ENCODE measurements at regions not wholly inside any gene's neighbourhood (a gene's known extent, or its start where the extent isn't known, plus 50 kb on each side); places are given as distances from the start of the nearest gene placed in this dataset.

GRCh38 chr5:12242950-12243888 lies 339.0 kb upstream of the CTNND2 start:
- TF ChIP-seq EZH2 (IDR thresholded peaks at IDR 0.05; ENCODE audit: low read depth, unreplicated experiment) = no peak
- TF ChIP-seq JUNB (IDR thresholded peaks at IDR 0.05; ENCODE audit: unreplicated experiment) = no peak
- TF ChIP-seq CTCF (conservative IDR thresholded peaks at IDR 0.05; ENCODE audit: low read depth in 2 of 2) = no peak
- TF ChIP-seq POLR2AphosphoS5 (IDR thresholded peaks at IDR 0.05; ENCODE audit: low read depth) = no peak
- no peak for TF ChIP-seq CREB1 (CRISPR knock-in tag; IDR thresholded peaks at IDR 0.05; ENCODE audit: low read depth)
- TF ChIP-seq EZH2phosphoT487 (IDR thresholded peaks at IDR 0.05; ENCODE audit: unreplicated experiment) = no peak
- TF ChIP-seq REST (IDR thresholded peaks at IDR 0.05; ENCODE audit: unreplicated experiment) = no peak
- no peak for TF ChIP-seq NANOG (IDR thresholded peaks at IDR 0.05; ENCODE audit: borderline replicate concordance)
- TF ChIP-seq ZNF462 (CRISPR knock-in tag; IDR thresholded peaks at IDR 0.05) = no peak
- TF ChIP-seq, protein P1, sequence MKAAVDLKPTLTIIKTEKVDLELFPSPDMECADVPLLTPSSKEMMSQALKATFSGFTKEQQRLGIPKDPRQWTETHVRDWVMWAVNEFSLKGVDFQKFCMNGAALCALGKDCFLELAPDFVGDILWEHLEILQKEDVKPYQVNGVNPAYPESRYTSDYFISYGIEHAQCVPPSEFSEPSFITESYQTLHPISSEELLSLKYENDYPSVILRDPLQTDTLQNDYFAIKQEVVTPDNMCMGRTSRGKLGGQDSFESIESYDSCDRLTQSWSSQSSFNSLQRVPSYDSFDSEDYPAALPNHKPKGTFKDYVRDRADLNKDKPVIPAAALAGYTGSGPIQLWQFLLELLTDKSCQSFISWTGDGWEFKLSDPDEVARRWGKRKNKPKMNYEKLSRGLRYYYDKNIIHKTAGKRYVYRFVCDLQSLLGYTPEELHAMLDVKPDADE (IDR thresholded peaks at IDR 0.05) = no peak
- no peak for TF ChIP-seq ZNF331 (CRISPR knock-in tag; IDR thresholded peaks at IDR 0.05; ENCODE audit: low read depth)
- TF ChIP-seq ZNF114 (CRISPR knock-in tag; IDR thresholded peaks at IDR 0.05) = no peak
- TF ChIP-seq STAT1 (IDR thresholded peaks at IDR 0.05; ENCODE audit: unreplicated experiment) = no peak

Measured in GM23338 (cell line).